Umbilical cord (tissue), 1 donor: ENCODE measurements at regions not wholly inside any gene's neighbourhood (a gene's known extent, or its start where the extent isn't known, plus 50 kb on each side); places are given as distances from the start of the nearest gene placed in this dataset.

Experiments used
- DNase-seq: peaks from one replicate; pipeline ENCODE4 v3.0.0-alpha.2; 2015; ENCODE audit warnings: low spot score

GRCh38 chr20:57079031-57080005, 187.1 kb downstream of the BMP7 start:
- DNase-seq: no peak

DNA sequence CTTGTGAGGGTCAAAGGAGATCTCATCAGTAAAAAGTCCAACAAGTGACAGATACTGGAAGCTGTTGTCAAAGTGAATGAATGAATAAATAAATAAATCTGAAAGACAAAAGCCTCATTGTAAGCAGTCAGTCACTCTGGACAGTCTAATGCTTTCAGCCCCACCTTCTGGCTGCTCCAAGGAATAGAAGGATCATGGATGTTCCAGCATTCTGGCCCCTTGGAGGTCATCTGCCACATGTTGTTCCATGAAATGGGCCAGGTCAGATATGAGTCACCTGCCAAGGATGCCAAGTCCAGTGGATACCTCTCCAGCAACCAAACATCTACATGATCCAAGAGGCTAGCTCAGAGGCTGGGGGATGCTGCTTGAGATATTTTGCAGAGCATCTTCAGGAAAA, 185.6 kb downstream of the BMP7 start:
- DNase-seq: no peak

DNA sequence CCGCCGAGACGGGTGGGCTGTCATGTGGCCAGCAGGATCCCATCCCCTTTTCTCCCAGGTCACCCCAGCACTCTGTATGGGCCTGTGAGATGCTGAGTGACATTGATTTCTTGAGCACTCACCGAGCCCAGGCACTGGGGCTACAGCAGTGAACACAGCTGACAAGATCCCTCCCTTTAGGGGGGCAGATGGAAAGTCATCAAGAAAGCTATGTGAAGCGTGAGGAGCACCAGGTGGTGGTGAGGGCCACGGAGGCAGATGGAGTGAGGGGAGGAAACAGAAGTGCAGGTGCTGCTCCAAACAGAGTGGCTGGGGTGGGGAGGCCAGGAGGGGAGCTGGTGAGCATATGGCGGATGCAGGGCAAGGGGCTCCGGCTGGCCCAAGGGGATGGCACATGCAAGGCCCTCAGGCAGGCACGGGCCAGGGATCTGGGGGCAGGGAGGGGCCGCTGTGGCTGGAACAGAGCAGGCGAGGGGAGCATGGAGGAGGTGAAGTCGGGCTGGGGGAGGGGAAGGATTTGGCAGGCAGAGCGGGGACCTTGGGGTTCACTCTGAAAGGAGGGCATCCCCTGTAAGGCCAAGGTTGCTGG, 184.0 kb downstream of the BMP7 start:
- DNase-seq: no peak

GRCh38 chr20:57083072-57083471, 183.4 kb downstream of the BMP7 start:
- no peak for DNase-seq

- no peak for DNase-seq
Measured at GRCh38 chr20:57086066-57086465, 180.4 kb downstream of the BMP7 start.

DNA sequence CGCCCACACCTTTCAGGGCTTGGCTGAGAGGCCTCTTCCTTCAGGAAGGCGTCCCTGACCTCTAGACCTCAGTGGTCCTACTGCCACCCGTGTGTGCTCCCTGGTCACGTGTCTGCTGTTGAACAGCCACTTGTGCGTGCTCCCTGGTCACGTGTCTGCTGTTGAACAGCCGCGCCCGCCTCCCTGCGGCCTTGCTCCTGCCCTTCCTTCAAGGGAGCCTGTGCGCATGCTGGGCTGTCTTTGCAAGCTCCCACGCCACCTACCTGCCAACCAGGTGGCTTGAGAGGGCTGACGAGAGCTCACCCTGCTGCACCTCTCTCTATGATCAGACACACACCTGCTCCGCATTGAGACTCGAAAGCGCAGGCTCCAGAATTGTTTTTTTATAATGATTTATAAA, 179.3 kb downstream of the BMP7 start:
- DNase-seq: no peak

DNA sequence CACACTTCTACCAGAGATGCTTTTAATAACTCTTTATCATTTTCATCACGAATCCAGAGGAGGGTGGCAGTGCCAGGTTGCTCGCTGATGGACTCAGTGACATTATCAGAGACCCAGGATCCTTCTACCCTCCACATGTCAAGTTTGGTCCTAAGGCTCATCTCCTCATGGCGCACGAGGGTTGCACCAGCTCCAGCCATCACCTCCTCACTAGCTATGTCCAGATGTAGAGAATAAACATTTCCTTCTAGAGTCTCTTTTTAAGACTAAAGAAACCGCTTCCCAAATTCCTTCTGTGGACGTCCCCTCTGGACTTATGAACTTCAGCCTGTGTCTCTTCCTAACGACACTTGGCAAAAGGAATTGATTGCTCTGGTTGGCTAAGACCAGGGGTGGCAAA, 178.7 kb downstream of the BMP7 start:
- DNase-seq: no peak

GRCh38 chr20:57088436-57088835, 178.0 kb downstream of the BMP7 start:
- no peak for DNase-seq

DNA sequence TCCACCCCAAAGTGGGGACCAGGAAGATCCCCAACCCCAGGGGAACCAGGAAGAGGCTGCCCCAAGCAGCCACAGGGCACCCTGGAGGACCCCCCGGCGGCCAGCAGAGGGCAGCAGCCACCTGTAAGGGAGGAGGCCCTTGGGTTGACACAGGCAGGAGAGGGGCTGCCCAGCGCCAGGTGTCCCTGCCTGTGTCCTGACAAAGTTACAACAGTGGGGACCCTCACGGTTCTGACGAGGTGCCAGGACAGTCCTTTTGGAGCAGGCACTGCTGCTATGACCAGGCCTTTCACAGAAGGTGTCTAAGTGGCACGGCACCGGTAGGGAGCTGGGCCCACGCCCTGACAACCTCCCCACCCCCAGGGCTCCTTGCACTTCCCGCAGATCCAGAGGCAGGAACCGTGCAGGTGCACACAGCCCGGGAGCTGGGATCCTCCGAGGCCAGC, 176.7 kb downstream of the BMP7 start:
- DNase-seq: peak; percentile 37

DNA sequence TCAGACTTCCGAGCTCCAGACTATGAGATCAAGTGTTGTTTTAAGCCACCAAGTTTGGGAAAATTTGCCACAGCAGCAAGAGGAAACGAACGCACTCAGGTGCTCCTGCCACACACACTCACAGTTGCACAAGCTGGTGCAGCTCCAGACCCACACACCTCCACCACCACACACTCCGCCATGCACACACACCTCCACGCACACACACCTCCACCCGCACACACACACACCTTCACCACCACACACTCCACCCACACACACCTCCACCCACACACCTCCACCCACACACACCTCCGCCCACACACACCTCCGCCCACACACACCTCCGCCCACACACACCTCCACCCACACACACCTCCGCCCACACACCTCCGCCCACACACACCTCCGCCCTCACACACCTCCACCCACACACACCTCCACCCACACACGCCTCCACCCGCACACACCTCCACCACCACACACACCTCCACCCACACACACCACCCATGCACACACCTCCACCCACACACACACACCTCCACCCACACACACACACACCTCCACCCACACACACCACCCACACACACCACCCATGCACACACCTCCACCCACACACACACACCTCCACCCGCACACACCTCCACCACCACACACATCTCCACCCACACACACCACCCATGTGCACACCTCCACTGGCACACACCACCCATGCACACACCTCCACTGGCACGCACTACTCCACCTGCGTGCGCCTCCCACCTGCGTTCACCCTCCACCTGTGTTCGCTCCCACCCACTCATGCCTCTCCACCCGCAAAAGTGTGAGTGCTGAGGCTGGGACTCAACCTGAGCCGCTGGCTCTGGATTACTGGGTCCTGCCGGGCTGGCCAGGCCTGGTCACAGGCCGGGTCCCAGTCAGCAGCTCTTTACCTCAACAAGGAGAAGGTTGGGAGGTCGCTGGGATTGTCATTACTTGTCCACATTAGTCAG, 175.6 kb downstream of the BMP7 start:
- DNase-seq: no peak

DNA sequence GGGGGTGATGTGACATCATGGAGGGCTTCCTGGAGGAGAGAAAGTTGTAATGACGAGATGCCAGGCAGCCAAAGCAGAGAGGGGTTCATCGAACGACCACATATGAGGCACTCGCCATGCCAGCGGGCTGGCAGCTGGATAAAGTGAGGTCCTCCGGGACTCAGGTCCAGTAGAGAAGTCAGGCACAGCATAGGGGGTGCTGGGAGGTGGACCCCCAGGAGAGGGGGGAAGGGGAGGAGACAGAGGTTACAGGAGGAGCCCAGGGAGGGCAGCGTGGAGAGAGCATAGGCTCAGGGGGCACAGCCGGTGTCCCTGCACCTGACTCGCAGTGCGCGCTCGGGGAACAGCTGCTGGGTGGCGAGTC, 174.7 kb downstream of the BMP7 start:
- no peak for DNase-seq

DNA sequence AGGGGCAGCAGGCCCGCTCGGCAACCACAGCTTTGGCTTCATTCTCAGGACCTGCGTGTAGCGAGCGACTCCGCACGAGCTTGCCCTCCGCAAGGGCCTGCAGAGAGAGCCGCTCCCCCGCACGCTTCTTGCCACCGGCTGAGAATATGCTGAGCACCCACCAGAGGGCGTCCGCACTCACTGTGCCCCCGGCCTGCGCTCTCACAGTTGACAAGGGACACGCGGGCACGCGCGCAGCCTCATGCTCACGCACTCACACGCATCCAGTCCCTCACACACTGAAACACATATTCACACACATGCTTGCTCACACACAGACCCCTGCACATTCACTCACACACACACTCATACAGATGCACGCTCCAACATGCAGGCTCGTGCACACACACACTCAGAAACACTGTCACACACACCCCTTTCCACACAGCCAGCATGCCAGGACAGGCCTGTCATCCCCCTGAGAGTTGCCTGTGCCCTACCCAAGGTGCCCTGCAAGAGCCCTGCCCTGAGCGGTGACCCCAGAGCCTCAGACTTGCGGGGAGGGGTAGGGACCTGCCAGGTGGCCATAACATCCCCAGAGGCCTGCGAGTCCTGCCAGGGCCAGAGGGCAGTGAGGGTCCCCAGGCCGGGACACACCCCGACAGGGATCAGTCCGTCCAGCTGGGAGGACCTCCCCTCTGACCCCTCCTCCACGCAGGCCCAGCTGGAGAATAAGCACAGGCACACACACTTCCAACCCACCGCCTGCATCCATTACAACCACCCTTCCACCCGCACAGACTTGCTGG, 174.1 kb downstream of the BMP7 start:
- peak; percentile 22 for DNase-seq

- no peak for DNase-seq
Measured at GRCh38 chr20:57092900-57093530, 173.4 kb downstream of the BMP7 start.

- no peak for DNase-seq
Measured at GRCh38 chr20:57093766-57094165, 172.7 kb downstream of the BMP7 start.

GRCh38 chr20:57094252-57094891, 172.1 kb downstream of the BMP7 start:
- no peak for DNase-seq

DNA sequence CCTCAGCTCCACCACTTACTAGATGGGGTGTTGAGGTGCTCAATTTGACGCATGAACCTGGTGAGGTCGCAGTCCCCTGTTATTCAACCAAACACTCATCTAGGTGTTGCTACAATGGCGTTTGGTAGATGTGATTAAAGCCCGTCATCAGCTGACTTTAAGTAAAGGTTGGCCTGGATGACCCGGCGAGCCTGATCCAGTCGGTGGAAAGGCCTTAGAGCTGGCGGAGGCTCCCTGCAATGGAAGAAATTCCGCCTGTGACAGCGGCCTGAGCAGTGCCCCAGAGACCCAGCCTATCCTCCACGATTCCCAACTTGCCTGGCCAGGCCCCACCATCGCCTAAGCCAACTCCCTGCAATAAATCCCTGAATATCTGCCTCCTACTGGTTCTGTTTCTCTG, 171.4 kb downstream of the BMP7 start:
- DNase-seq: no peak

GRCh38 chr20:57095426-57095825, 171.0 kb downstream of the BMP7 start:
- DNase-seq: no peak

DNA sequence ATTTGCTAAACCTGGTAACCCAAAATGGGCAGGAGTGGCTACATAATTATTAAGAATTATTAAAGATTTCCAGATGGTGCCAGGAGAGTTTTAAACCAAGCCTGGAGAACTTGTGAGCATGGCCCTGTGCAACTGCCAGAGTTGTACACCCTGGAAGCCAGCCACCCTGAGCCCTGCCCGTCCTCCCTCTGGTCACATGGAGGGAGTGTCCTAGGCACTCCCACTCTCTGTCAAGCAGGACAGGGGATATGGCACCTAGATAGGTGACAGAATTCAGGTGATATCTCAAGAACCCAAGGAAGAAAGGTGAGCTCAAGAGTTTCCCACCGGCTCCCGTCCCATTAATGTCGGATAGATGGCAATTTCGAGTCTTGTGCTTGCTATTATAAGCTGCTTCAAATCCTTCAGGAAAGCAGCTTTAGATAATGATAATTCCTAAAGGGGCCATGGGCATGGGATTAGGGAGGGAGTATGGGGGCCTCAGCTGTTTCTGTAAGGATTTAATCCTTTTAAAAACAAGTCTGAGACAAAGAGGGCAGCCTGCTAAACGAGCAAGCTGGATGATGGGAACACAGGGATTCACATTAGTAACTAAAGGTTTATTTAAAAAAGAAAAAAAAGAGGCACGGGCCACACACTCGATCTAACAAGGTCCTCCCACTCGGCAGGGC, 169.1 kb downstream of the BMP7 start:
- peak; percentile 32 for DNase-seq

- no peak for DNase-seq
Measured at GRCh38 chr20:57102160-57102559, 164.3 kb downstream of the BMP7 start.

GRCh38 chr20:57102566-57102965, 163.9 kb downstream of the BMP7 start:
- DNase-seq: no peak
